Activated CD8-positive, alpha-beta T cell treated with anti-CD3 and anti-CD28 coated beads for 36 hours (primary cell): ENCODE measurements at regions not wholly inside any gene's neighbourhood (a gene's known extent, or its start where the extent isn't known, plus 50 kb on each side); places are given as distances from the start of the nearest gene placed in this dataset.

Experiments used
- ATAC-seq: fragments of 200-7000 bp; cut with Tn5 transposase; one replicate; pipeline ENCODE4 v1.10.0; 2021; ENCODE audit warnings: mild to moderate bottlenecking, moderate library complexity
- CTCF ChIA-PET: fragments of 350-600 bp; sonication (Branson Sonifier 250); formaldehyde crosslinking; loops from one replicate; lab custom pipeline; 2021; ENCODE audit warnings: antibody characterized with exemption; lab: Charles Lee
- POLR2A ChIA-PET: fragments of 350-600 bp; sonication (Branson Sonifier 250); formaldehyde crosslinking; loops from one replicate; lab custom pipeline; 2021; ENCODE audit warnings: antibody characterized with exemption; lab: Charles Lee
- DNase-seq: peaks from one replicate; pipeline ENCODE4 v3.0.0-alpha.2; 2020
- H3K27ac Mint-ChIP-seq: one replicate; pipeline ENCODE4 v1.8.0; 2021; ENCODE audit warnings: mild to moderate bottlenecking, mixed read lengths
- H3K27me3 Mint-ChIP-seq: one replicate; pipeline ENCODE4 v1.8.0; 2021; ENCODE audit warnings: mixed read lengths
- H3K36me3 Mint-ChIP-seq: one replicate; pipeline ENCODE4 v1.8.0; 2021; ENCODE audit warnings: low read depth, mixed read lengths
- H3K4me1 Mint-ChIP-seq: one replicate; pipeline ENCODE4 v1.8.0; 2021; ENCODE audit warnings: low read depth, mixed read lengths
- H3K4me3 Mint-ChIP-seq: one replicate; pipeline ENCODE4 v1.8.0; 2021; ENCODE audit warnings: mild to moderate bottlenecking, moderate library complexity, mixed read lengths
- H3K9me3 Mint-ChIP-seq: one replicate; pipeline ENCODE4 v1.8.0; 2021; ENCODE audit warnings: mixed read lengths
- intact Hi-C: fragments of 100-400 bp; cut with micrococcal nuclease; formaldehyde crosslinking; loops from one replicate; pipeline ENCODE4 v1.10.0; 2022
- TF ChIP-seq, protein P1 (sequence below): fragments of 200-600 bp; IDR thresholded peaks from one replicate; pipeline ENCODE4 v1.8.0; 2022; ENCODE audit warnings: antibody characterized with exemption, mild to moderate bottlenecking

DNA sequence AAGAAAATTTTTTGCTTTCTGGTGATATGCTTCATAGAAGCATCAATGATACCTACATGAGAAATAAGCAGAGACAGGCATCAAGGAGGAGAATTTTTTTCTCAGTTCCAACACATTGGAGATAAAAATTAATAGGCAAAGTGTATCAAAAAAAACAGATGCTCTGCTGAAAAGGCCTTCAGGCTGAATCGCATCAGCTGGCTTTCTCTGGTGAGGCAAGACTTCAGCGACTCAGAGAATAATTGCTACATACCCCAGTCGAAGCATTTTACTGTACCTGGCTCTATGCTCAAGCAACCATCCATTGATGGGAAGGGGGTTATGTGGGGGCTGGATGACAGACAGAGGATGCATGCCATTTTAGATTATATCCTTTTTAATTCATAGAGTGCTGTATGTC lies 415.1 kb downstream of the TFAP2A start:
- Mint-ChIP-seq H3K4me1 (no peaks in the 10 kb centered on the region), H3K9me3 (no peaks in the 10 kb centered on the region)
- intact Hi-C loops, result no loop called here

DNA sequence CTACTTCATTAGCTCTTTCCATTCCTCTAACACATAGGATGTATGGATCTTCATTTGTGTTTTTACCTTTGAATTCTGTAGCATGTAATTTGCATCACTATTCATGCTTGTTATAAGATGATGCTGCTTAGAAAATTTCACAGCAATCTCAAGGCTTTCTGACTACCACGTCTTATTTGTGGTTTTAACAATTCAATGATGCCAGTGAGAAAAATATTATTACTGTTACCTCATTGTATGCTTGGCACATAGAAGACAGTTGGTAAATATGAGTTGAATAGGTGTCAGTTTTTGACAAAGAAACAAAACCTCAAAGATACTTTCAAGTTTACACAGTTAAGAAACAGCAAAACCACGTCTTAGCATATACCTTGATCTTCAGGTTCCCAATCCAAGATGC lies 428.6 kb downstream of the TFAP2A start:
- ATAC-seq (no peak), DNase-seq (no peak)
- TF ChIP-seq, protein P1, sequence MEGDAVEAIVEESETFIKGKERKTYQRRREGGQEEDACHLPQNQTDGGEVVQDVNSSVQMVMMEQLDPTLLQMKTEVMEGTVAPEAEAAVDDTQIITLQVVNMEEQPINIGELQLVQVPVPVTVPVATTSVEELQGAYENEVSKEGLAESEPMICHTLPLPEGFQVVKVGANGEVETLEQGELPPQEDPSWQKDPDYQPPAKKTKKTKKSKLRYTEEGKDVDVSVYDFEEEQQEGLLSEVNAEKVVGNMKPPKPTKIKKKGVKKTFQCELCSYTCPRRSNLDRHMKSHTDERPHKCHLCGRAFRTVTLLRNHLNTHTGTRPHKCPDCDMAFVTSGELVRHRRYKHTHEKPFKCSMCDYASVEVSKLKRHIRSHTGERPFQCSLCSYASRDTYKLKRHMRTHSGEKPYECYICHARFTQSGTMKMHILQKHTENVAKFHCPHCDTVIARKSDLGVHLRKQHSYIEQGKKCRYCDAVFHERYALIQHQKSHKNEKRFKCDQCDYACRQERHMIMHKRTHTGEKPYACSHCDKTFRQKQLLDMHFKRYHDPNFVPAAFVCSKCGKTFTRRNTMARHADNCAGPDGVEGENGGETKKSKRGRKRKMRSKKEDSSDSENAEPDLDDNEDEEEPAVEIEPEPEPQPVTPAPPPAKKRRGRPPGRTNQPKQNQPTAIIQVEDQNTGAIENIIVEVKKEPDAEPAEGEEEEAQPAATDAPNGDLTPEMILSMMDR, result no peak
- POLR2A ChIA-PET, result no interaction called here
- Mint-ChIP-seq H3K27ac (no peak overlapping the region), H3K36me3 (no peaks in the 10 kb centered on the region), H3K4me3 (no peak overlapping the region), H3K9me3 (peaks cover 4% of the 10 kb centered on the region), H3K27me3 (no peaks in the 10 kb centered on the region), H3K4me1 (no peaks in the 10 kb centered on the region)
- intact Hi-C loops, result no loop called here
- CTCF ChIA-PET, result no interaction called here

More for the DNA sequence above, 415.1 kb downstream of the TFAP2A start:
- TF ChIP-seq, protein P1, result no peak
- CTCF ChIA-PET, result no interaction called here
- Mint-ChIP-seq H3K27ac (no peak overlapping the region), H3K27me3 (no peaks in the 10 kb centered on the region), H3K36me3 (no peaks in the 10 kb centered on the region), H3K4me3 (no peak overlapping the region)
- ATAC-seq, result no peak
- no peak for DNase-seq
- POLR2A ChIA-PET, result no interaction called here

- no peak for ATAC-seq
- no peaks in the 10 kb centered on the region for H3K27me3 Mint-ChIP-seq
- H3K36me3 Mint-ChIP-seq, result no peaks in the 10 kb centered on the region
- no peaks in the 10 kb centered on the region for H3K4me1 Mint-ChIP-seq
- DNase-seq, result no peak
- intact Hi-C loops, result no loop called here
- H3K9me3 Mint-ChIP-seq, result peaks cover 4% of the 10 kb centered on the region
- no peak overlapping the region for H3K27ac Mint-ChIP-seq
- ChIA-PET CTCF (no interaction called here), POLR2A (no interaction called here)
- no peak overlapping the region for H3K4me3 Mint-ChIP-seq
- TF ChIP-seq, protein P1, result no peak
Measured at GRCh38 chr6:9985481-9985880, 429.4 kb downstream of the TFAP2A start.

DNA sequence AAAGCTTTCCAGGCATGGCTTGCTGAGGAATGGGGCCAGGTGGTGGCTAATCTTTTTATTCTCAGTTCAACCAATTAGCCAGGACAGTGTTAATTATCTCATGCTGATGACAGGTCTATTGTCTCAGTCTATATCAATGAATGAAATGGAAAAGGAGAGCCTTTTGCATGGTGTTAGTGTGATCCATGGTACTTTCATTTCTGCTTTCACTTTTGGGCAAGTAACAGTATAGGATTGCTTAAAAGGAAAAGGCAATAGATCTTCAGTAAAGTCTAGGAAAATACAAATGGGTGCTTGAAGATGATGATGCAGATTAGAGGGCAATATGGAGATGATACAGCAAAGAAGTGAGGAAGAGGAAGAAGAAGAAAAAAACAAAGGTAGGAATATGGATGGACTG lies 430.3 kb downstream of the TFAP2A start:
- intact Hi-C loops, result no loop called here

DNA sequence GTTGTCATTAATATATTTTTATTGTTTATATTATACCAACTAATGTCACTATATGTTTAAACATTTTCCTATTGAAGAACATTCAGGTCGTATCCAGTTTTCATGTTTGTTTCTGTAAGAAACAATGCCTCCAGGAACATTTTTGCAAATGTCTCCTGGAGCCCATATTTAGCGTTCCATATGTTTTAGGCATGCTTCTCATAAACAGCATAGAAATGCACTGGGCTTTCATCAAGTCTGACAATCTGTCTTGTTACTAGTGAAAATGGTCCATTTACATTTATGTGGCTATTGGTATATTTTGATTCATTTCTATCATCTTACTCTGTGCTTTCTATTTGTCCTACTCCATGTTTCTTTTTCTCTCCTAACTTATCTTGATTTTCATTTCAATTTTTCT lies 431.7 kb downstream of the TFAP2A start:
- Mint-ChIP-seq H3K4me1 (no peaks in the 10 kb centered on the region), H3K4me3 (no peak overlapping the region), H3K36me3 (no peaks in the 10 kb centered on the region), H3K9me3 (peaks cover 4% of the 10 kb centered on the region), H3K27me3 (no peaks in the 10 kb centered on the region), H3K27ac (no peak overlapping the region)
- no peak for ATAC-seq
- POLR2A ChIA-PET, result no interaction called here
- TF ChIP-seq, protein P1, result no peak
- CTCF ChIA-PET, result no interaction called here
- no peak for DNase-seq
- intact Hi-C loops, result no loop called here

More for the DNA sequence above, 430.3 kb downstream of the TFAP2A start:
- Mint-ChIP-seq H3K9me3 (peaks cover 4% of the 10 kb centered on the region), H3K4me1 (no peaks in the 10 kb centered on the region), H3K27ac (no peak overlapping the region), H3K27me3 (no peaks in the 10 kb centered on the region), H3K36me3 (no peaks in the 10 kb centered on the region), H3K4me3 (no peak overlapping the region)
- no peak for ATAC-seq
- DNase-seq, result no peak
- TF ChIP-seq, protein P1, result no peak
- POLR2A ChIA-PET, result no interaction called here
- CTCF ChIA-PET, result no interaction called here
